Memory B cell (primary cell): ENCODE measurements at regions not wholly inside any gene's neighbourhood (a gene's known extent, or its start where the extent isn't known, plus 50 kb on each side); places are given as distances from the start of the nearest gene placed in this dataset.
A peak's percentile ranks its signal among the peaks of the same experiment; 100 is the strongest.
"Not testable (repeated sequence)": the region's sequence is repeated elsewhere in the genome, so short reads cannot be mapped to it uniquely, and the experiment has no call there.

Source experiments
- ATAC-seq: fragments of 150-1000 bp; cut with Tn5 transposase; 2 replicates; pipeline ENCODE4 v1.10.0; 2021; ENCODE audit warnings: low read depth, mild to moderate bottlenecking, moderate library complexity
- DNase-seq, 2 donors: peaks; one replicate each; pipeline ENCODE4 v3.0.0; 2022; ENCODE audit warnings: low spot score in 2 of 2
- H3K27ac Mint-ChIP-seq: one replicate; pipeline ENCODE4 v1.8.0; 2022; ENCODE audit warnings: mild to moderate bottlenecking, moderate library complexity, mixed read lengths
- H3K27me3 Mint-ChIP-seq: one replicate; pipeline ENCODE4 v1.8.0; 2022; ENCODE audit warnings: mixed read lengths
- H3K36me3 Mint-ChIP-seq: one replicate; pipeline ENCODE4 v1.8.0; 2022; ENCODE audit warnings: mild to moderate bottlenecking, mixed read lengths
- H3K4me1 Mint-ChIP-seq: one replicate; pipeline ENCODE4 v1.8.0; 2022; ENCODE audit warnings: mixed read lengths
- H3K4me3 Mint-ChIP-seq: one replicate; pipeline ENCODE4 v1.8.0; 2022; ENCODE audit warnings: mild to moderate bottlenecking, moderate library complexity, mixed read lengths
- H3K9me3 Mint-ChIP-seq: one replicate; pipeline ENCODE4 v1.8.0; 2022; ENCODE audit warnings: mixed read lengths

GRCh38 chr14:65993996-65994395 lies 492.2 kb upstream of the CCDC196 start:
- ATAC-seq (no peak), DNase-seq (no peak)
- peaks cover 3% of the 10 kb centered on the region for H3K27me3 Mint-ChIP-seq
- H3K36me3 Mint-ChIP-seq, result no peaks in the 10 kb centered on the region
- no peak overlapping the region for H3K27ac Mint-ChIP-seq
- peaks cover 4% of the 10 kb centered on the region for H3K9me3 Mint-ChIP-seq
- peaks cover 11% of the 10 kb centered on the region for H3K4me1 Mint-ChIP-seq
- H3K4me3 Mint-ChIP-seq, result no peak overlapping the region

- Mint-ChIP-seq H3K4me1 (peaks cover 3% of the 10 kb centered on the region), H3K36me3 (no peaks in the 10 kb centered on the region), H3K27ac (no peak overlapping the region), H3K9me3 (peaks cover 10% of the 10 kb centered on the region), H3K4me3 (no peak overlapping the region), H3K27me3 (peaks cover 20% of the 10 kb centered on the region)
- ATAC-seq (no peak), DNase-seq (no peak)
These were observed 488.8 kb upstream of the CCDC196 start for GRCh38 chr14:65997347-65997746.

- DNase-seq, result no peak
- H3K4me3 Mint-ChIP-seq, result no peak overlapping the region
- H3K36me3 Mint-ChIP-seq, result no peaks in the 10 kb centered on the region
- no peak overlapping the region for H3K27ac Mint-ChIP-seq
- no peak for ATAC-seq
- peaks cover 30% of the 10 kb centered on the region for H3K27me3 Mint-ChIP-seq
- peaks cover 10% of the 10 kb centered on the region for H3K9me3 Mint-ChIP-seq
- no peaks in the 10 kb centered on the region for H3K4me1 Mint-ChIP-seq
These were observed 486.3 kb upstream of the CCDC196 start for GRCh38 chr14:65999865-66000264.

GRCh38 chr14:66000766-66001165 lies 485.4 kb upstream of the CCDC196 start:
- Mint-ChIP-seq H3K4me1 (no peaks in the 10 kb centered on the region), H3K27ac (no peak overlapping the region), H3K9me3 (peaks cover 10% of the 10 kb centered on the region), H3K4me3 (no peak overlapping the region), H3K27me3 (peaks cover 30% of the 10 kb centered on the region), H3K36me3 (no peaks in the 10 kb centered on the region)
- DNase-seq (no peak), ATAC-seq (no peak)

DNA sequence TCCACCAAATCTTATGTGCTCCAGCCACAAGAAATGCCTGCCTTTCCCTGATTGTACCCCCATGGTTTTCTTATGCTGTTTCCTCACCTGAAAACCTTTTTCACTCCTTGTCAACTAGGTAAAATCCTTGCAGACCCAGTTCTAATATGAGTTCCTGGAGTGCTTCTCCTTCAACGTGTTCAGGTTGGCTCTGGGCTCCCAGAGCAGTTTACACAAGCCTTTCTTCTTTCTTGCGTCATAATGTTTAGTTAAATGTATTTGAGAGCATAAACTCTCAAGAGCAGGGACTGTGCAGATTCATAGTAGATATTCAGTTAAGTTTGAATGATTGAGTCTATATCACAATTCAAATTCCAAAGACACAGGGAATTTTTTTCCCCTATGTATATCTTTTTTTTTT lies 484.8 kb upstream of the CCDC196 start:
- Mint-ChIP-seq H3K27ac (no peak overlapping the region), H3K36me3 (no peaks in the 10 kb centered on the region), H3K4me1 (no peaks in the 10 kb centered on the region), H3K9me3 (peaks cover 10% of the 10 kb centered on the region), H3K27me3 (peaks cover 30% of the 10 kb centered on the region), H3K4me3 (no peak overlapping the region)
- DNase-seq, result no peak
- no peak for ATAC-seq

DNA sequence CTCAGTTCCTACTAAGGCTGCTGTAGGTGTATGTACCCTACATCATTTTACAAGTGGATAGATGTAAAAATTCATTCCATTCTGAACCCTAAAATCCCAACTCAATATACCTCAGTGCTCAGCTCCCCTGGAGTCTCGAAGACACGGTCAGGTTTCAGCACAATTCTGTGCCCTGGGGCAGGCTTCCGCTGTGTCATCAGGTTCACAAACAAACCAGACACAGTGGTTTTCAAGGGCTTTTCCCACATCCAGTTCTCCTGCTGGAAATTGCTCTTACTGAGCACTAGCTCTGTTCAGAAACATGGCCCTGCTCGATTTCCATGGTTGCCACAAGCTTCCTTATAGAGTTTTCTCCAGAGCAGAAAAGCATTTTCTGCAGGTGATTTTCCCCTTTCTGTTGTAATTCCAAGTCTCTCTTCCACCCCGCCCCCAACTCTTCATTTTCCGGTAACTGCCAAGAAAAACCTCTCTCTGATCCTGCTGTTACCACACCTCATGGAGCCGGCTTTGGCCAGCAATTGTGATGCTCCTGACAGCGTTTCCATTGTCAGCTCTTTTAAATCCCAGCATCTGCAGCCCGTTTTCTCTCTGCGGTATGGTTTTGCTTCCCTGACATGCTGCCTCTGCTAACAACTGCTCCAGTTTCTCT lies 483.0 kb upstream of the CCDC196 start:
- ATAC-seq (no peak), DNase-seq (no peak)
- Mint-ChIP-seq H3K36me3 (no peaks in the 10 kb centered on the region), H3K27me3 (peaks cover 30% of the 10 kb centered on the region), H3K27ac (no peak overlapping the region), H3K9me3 (peaks cover 10% of the 10 kb centered on the region), H3K4me3 (no peak overlapping the region), H3K4me1 (no peaks in the 10 kb centered on the region)

- ATAC-seq, result no peak
These were observed 480.2 kb upstream of the CCDC196 start for GRCh38 chr14:66005900-66006434.

DNA sequence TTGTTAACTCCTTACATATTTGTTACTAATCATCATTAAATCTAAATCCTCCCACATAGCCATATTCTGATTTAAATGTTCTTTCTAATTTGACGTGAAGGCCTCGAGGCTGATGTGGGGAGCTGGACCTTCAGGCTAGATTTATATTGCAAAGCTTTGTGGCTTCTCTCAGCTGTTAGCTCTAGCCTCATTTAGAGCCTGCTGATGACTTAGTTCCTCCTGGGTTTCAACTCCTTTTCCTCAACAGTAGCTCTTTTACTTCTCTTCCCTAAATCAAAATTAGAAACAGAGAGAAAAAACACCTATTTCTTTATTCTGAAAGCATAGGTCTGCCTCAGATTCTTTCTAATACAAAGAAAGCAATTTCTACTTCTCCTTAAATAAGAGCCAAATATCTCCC lies 477.5 kb upstream of the CCDC196 start:
- no peak for DNase-seq
- peak overlapping the region; percentile 19 for H3K27ac Mint-ChIP-seq
- peaks cover 11% of the 10 kb centered on the region for H3K27me3 Mint-ChIP-seq
- no peak overlapping the region for H3K4me3 Mint-ChIP-seq
- no peak for ATAC-seq
- H3K9me3 Mint-ChIP-seq, result peaks cover 1% of the 10 kb centered on the region
- no peaks in the 10 kb centered on the region for H3K4me1 Mint-ChIP-seq
- H3K36me3 Mint-ChIP-seq, result no peaks in the 10 kb centered on the region

More at GRCh38 chr14:66005900-66006434, 480.2 kb upstream of the CCDC196 start:
- H3K27ac Mint-ChIP-seq, result no peak overlapping the region
- no peak overlapping the region for H3K4me3 Mint-ChIP-seq
- H3K27me3 Mint-ChIP-seq, result peaks cover 22% of the 10 kb centered on the region
- DNase-seq, result no peak
- no peaks in the 10 kb centered on the region for H3K36me3 Mint-ChIP-seq
- no peaks in the 10 kb centered on the region for H3K9me3 Mint-ChIP-seq
- H3K4me1 Mint-ChIP-seq, result no peaks in the 10 kb centered on the region

GRCh38 chr14:66009089-66009488 lies 477.1 kb upstream of the CCDC196 start:
- Mint-ChIP-seq H3K36me3 (no peaks in the 10 kb centered on the region), H3K4me1 (no peaks in the 10 kb centered on the region), H3K4me3 (no peak overlapping the region), H3K9me3 (peaks cover 1% of the 10 kb centered on the region), H3K27me3 (peaks cover 13% of the 10 kb centered on the region), H3K27ac (peak overlapping the region; percentile 19)
- ATAC-seq (no peak), DNase-seq (no peak)

DNA sequence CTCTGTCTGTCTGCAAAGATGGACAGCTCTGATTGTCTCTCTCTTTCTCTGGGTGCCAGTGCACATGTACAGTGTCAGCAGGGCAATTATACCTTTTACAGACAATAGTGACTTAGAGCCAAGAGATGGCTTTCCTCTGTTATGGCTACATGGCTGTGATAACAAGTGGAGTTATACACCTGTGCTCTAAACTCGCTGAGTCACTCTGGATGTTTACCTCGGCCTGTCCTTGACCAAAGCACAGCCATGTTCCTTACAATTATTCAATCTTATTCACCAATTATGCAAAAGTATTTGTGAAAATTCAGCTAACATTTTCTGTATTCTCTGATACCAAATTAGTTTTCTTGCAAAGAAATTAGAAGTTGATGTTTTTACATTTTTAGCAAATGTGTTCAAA lies 475.5 kb upstream of the CCDC196 start:
- no peaks in the 10 kb centered on the region for H3K36me3 Mint-ChIP-seq
- DNase-seq, result no peak
- H3K4me3 Mint-ChIP-seq, result no peak overlapping the region
- H3K27me3 Mint-ChIP-seq, result peaks cover 10% of the 10 kb centered on the region
- peaks cover 1% of the 10 kb centered on the region for H3K9me3 Mint-ChIP-seq
- H3K4me1 Mint-ChIP-seq, result no peaks in the 10 kb centered on the region
- no peak for ATAC-seq
- no peak overlapping the region for H3K27ac Mint-ChIP-seq

DNA sequence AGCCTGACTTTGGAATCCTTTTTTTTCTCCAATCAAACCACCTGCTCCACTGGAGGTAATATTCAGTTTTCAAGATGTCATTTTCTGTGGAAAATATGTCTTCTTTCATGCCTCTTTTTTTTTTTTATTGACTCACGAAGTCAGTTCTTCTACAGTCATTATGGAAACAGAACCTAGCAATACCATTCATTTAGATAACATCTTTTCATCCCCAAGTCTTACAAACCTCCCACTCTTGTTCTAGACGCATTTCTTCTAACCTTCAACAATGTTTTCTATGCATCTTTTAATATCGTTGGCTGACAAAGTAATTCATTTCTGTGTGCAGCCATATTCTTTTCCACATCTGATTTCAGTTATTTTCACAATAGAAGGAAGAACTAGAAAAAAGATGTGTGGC lies 474.3 kb upstream of the CCDC196 start:
- Mint-ChIP-seq H3K9me3 (peaks cover 3% of the 10 kb centered on the region), H3K27ac (no peak overlapping the region), H3K27me3 (peaks cover 17% of the 10 kb centered on the region), H3K36me3 (no peaks in the 10 kb centered on the region), H3K4me1 (no peaks in the 10 kb centered on the region), H3K4me3 (no peak overlapping the region)
- DNase-seq, result no peak
- no peak for ATAC-seq

- not testable (repeated sequence) for H3K27ac Mint-ChIP-seq, H3K9me3 Mint-ChIP-seq, H3K36me3 Mint-ChIP-seq, H3K4me3 Mint-ChIP-seq, H3K4me1 Mint-ChIP-seq, ATAC-seq, DNase-seq
- H3K27me3 Mint-ChIP-seq, result peaks cover 22% of the 10 kb centered on the region
These were observed 472.6 kb upstream of the CCDC196 start for GRCh38 chr14:66013607-66014006.

DNA sequence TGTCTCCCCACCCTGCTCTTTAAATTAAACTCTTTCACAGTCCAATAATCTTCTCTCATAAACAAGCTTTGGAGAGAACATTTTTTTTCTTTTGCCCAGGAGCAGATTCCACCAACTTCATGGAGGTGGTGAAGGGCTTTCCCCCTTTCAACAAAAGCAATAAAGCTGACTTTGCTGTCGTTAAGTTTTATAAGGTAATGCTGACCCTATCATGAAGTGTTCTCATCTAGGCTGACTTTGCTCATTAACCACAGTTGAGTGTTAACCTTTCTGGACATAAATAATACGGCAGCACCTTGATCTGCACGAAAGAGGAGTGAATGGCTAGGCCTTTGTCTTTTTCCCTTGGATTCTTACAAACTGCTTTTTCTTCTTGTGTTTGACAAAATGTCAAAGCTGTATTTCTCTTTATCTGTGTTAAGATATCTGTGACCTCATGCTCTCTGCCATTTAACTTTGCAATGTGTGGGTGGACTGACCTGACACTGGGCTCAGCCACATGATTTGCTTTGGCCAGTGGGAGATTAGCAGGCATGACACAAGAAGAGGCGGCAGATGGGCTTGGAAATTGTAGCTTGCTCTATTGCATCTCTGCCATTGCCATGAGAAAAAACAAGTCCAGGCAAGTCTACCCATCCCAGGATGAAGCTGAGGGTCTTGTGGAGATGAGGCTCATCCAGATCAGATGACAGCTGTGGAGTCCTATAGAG lies 470.9 kb upstream of the CCDC196 start:
- DNase-seq (no peak), ATAC-seq (no peak)
- H3K36me3 Mint-ChIP-seq, result no peaks in the 10 kb centered on the region
- H3K9me3 Mint-ChIP-seq, result peaks cover 3% of the 10 kb centered on the region
- no peak overlapping the region for H3K27ac Mint-ChIP-seq
- H3K27me3 Mint-ChIP-seq, result peaks cover 22% of the 10 kb centered on the region
- H3K4me3 Mint-ChIP-seq, result no peak overlapping the region
- no peaks in the 10 kb centered on the region for H3K4me1 Mint-ChIP-seq

GRCh38 chr14:66017927-66018326 lies 468.2 kb upstream of the CCDC196 start:
- Mint-ChIP-seq H3K4me3 (no peak overlapping the region), H3K27ac (no peak overlapping the region), H3K36me3 (no peaks in the 10 kb centered on the region), H3K4me1 (no peaks in the 10 kb centered on the region), H3K9me3 (peaks cover 3% of the 10 kb centered on the region), H3K27me3 (peaks cover 18% of the 10 kb centered on the region)
- ATAC-seq (no peak), DNase-seq (no peak)

DNA sequence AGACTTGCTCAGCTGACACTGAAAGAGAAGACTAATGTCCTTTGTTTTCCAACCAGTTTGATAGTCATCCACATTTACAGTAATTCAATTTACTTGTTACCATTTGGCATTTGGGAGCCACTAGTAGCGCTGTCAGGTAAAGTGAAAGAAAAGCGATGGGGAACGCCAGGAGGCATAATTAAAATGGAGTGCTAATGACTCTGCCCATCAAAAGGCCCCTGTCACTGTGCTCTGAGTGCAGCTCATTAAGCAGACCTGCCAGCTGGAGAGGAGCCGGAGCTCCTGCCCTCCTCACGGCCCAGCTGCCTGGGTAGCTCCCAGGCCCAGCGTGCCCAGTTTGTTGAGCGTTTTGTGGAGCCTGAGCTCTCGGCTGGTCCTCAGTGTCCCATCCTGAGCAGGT lies 463.6 kb upstream of the CCDC196 start:
- H3K4me3 Mint-ChIP-seq, result no peak overlapping the region
- no peaks in the 10 kb centered on the region for H3K9me3 Mint-ChIP-seq
- ATAC-seq (no peak), DNase-seq (no peak)
- no peaks in the 10 kb centered on the region for H3K4me1 Mint-ChIP-seq
- H3K27ac Mint-ChIP-seq, result no peak overlapping the region
- peaks cover 2% of the 10 kb centered on the region for H3K27me3 Mint-ChIP-seq
- H3K36me3 Mint-ChIP-seq, result no peaks in the 10 kb centered on the region
